GM10266 (cell line): ENCODE measurements at regions not wholly inside any gene's neighbourhood (a gene's known extent, or its start where the extent isn't known, plus 50 kb on each side); places are given as distances from the start of the nearest gene placed in this dataset.

Experiments used
- DNase-seq: peaks from one replicate; pipeline ENCODE4 v3.0.0; 2012; ENCODE audit errors: extremely low spot score
- CTCF ChIP-seq: IDR thresholded peaks from 2 replicates; pipeline ENCODE4 v1.5.1; 2012; ENCODE audit warnings: mild to moderate bottlenecking, low read depth; ENCODE audit not compliant: control insufficient read depth, insufficient read depth; ENCODE audit errors: missing control alignments

GRCh38 chr18:78183815-78184214 lies 795.8 kb upstream of the SALL3 start:
- no peak for DNase-seq
- TF ChIP-seq CTCF = no peak

GRCh38 chr18:78191276-78191675 lies 788.3 kb upstream of the SALL3 start:
- no peak for TF ChIP-seq CTCF

GRCh38 chr18:78192054-78192453 lies 787.6 kb upstream of the SALL3 start:
- no peak for TF ChIP-seq CTCF
- no peak for DNase-seq

More at GRCh38 chr18:78191276-78191675, 788.3 kb upstream of the SALL3 start:
- DNase-seq = no peak

GRCh38 chr18:78196280-78196679 lies 783.3 kb upstream of the SALL3 start:
- TF ChIP-seq CTCF = no peak
- DNase-seq = no peak

GRCh38 chr18:78199002-78199401 lies 780.6 kb upstream of the SALL3 start:
- TF ChIP-seq CTCF = no peak
- no peak for DNase-seq

GRCh38 chr18:78199611-78200010 lies 780.0 kb upstream of the SALL3 start:
- DNase-seq = no peak
- no peak for TF ChIP-seq CTCF

- TF ChIP-seq CTCF = no peak
- no peak for DNase-seq
Measured at GRCh38 chr18:78207942-78208341, 771.7 kb upstream of the SALL3 start.
